GM19043 (cell line): ENCODE measurements at regions not wholly inside any gene's neighbourhood (a gene's known extent, or its start where the extent isn't known, plus 50 kb on each side); places are given as distances from the start of the nearest gene placed in this dataset.

Source experiments
- ATAC-seq: cut with Tn5 transposase; IDR thresholded peaks from one replicate; pipeline ENCODE4 v1.9.1; 2021; ENCODE audit warnings: low read depth; ENCODE audit not compliant: unreplicated experiment

DNA sequence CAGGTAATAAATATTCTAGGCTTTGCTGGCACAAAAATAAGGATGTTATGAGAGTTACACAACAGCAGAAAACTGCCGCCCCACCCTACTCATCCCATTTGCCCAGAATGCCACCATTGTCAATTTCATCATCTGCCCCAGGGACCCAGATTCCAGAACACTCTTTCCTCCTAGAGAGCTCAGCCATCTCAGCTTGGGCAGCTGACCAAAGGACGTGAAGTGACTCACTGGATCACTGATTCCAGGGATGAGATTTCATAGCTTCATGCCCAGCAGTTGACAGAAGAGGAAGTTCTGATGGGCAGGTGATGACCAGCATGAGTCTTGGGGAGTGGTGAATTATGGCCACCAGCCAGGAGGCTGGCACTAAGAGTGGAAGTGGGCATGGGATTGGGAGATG, 450.3 kb downstream of the RMST start:
- ATAC-seq: no peak

DNA sequence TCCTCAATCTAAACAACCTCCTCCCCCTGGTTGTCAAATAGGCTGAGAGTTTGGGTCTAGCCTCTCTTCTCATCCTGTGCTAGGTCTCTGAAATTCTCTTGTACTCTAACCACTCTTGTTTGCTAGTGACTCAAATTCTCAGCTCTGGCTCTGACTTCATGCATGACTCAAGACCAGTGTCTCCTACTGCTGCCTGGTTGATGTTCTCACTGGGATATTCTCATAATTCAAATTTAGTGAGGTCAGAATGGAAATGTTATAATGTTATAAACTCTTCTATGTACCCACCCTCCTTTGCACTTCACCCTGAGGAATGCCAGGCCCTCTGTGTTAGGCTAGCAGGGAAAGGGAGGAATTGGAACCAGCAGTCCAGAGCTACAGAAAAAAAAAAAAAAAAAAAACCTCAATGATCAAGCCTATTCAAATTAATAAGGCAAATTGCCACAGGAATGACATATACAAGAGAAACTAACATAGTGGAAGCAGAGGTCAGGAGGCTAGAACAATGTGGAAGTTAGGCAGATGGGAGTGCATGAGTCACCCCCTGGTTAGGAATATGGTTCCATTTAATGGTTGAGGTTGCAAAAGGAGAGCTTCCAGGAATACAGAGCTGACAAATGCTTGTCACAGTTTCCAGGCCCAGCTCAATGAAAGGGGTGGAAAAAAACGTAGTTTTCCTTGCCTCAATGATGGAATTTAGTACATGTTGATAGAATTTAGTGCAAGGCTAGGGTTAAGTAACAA, 459.5 kb downstream of the RMST start:
- ATAC-seq: no peak

DNA sequence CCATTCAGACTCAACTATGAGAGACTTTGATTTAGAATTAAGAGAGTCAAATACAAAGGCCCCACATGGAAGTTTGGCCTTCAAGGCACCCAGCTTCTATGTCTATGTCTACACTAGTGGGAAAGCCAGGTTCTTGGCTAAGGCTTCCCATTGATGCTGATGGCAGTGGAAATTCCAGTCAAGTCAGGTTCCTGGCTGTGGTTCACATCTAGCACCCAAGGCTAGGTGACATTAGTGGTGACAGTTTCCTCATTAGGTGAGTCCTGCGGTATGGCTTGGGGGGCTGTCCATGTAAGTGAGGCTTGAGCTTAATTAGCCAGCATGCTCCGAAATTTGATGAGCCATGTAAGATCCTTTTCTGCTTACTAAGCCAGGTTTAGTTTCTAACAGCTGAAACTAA, 460.9 kb downstream of the RMST start:
- no peak for ATAC-seq

DNA sequence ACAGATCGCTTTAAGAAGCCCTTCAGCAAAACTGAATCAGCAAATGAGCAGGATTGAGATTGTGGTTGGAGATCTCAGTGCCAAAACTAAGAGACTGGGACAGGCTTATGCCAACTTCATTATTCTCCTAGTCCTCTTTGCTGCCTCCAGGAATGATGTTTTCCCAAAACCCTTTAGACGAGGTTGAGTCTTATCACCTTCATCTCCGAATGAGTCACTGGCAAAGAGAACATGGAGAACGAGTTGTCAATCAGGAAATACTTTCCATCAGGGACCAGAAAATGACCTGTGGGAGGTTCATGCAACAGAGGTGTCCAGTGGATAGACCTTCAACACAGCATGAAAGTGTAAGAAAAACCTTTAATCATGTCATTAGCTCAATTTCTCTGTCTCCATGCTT, 461.5 kb downstream of the RMST start:
- ATAC-seq: no peak

DNA sequence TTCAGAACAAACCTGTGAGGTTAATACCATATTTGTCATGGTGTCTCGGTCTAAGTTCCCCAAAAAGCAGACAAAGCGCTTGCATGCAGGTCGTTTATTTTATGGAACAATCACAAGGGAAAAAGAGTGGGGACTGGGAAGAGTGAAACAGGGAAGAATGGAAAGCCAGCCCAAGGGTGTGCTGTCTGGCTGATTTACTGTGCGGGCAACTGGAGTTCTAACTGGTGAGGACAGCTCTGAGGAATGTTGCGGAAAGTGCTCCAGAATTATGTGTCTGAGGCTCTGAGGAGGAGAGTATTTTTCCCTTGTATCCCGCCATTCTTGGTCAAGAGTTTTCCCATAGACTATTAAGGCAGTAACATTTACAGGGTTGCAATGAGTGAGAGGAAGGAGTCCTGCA, 465.4 kb downstream of the RMST start:
- no peak for ATAC-seq

DNA sequence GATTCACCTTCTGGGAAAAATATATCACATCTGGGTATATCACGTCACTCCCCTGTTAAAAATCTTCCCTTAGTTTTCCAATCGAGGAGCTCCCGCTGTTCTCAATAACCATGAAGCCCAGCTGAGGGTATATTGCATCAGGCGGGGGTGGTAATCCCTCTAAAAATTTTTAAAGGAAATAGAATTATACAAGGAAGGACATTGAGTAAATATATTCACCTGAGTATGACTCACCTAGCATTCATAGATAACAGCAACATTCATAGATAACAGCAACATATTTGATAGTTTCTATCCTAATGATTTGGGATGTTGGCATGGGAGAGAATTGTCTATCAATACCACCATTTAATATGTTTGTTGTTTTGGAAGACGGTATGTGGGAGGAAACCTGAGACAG, 473.6 kb downstream of the RMST start:
- no peak for ATAC-seq

DNA sequence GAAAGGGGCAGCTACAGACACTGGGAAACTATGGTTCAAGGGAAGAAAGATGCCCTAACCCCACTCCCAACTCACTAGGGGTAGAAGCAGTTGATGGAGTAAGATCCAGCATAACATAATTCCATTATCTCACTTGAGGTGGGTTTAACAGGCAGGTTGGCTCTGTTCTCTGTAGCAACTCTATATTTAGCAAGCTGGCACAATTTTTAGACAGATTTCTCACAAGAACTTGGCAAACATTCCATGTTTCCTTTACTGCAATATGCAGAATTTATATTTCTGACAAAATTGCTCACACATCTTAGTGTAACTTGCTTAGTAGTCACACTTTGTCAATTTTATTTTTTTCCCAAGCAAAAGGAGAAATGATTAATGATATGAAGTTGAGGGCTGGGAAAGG, 475.4 kb downstream of the RMST start:
- no peak for ATAC-seq

DNA sequence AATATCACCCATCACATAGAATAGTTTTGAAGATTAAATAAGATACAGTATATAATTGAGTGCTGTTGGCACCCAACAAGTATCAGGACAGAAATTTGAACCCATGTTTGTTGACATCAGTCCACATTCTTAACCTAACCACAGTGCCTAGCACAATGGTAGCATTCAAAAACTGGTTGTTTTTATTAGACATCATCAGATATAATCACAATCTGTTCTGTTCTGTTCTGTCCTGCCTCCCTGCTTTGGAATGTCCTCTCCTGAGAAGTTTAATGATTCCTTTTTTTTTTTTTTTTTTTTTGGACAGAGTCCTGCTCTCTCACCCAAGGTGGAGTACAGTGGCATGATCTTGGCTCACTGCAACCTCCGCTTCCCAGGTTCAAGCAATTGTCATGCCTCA, 476.6 kb downstream of the RMST start:
- ATAC-seq: no peak

DNA sequence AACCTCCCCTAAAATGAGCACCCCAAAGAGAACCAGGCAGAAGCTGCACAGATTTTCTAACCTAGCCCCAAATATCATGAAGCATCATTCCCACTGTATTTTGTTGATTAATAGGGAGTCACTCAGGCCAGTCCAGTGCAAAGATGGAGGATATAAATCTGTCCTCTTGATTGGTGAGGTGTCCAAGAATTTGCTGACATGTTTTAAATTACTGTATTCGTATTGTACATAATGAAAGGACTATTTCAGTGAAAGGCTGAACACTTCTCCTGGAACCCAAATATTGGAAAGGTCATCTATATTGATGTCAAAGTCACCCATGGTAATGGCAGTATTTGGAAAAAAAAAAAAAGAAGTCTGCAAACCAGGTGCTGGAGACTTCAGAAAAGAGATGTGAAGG, 477.5 kb downstream of the RMST start:
- ATAC-seq: no peak

DNA sequence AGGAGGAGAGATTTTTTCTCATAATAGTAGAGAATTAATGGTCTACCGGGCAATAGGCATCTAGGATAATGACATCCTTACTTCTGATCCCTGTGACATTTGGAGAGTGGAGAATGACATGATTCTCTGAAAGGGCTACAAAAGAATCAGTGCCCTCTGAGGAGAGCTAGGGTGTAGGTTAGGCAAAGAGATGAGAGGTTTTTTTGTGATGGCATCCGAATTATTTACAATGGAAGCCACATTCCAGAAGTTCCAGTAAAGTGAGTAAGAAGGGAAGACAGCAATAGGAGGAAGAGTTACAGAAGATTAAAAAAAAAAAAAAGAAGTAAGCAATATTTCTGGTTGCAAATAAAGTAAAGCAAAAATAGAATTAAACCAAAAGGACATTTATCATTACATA, 478.0 kb downstream of the RMST start:
- no peak for ATAC-seq

DNA sequence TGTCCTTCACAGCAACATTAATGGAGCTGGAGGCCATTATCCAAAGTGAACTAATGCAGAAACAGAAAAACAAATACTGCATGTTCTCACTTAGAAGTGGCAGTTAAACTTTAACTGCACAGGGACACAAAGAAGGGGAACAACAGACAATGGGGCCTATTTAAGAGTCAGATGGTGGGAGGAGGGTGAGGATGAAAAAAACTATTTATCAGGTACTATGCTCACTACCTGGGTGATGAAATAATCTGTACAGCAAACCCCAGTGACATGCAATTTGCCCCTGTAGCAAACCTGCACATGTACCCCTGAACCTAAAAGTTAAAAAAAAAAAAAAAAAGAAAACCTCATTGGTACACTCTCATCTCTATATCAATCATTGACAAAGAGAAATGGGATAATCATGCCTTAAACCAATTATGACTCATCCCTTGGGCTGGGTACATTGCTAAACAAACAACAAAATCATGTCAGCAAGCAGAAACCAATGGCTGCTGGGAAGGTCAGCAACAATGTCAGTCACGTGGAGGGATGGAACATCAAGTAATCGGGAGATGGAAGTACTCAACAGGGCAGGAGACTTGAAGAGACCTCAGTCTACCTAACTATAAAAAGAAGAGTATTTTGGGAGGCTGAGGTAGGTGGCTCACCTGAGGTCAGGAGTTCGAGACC, 479.2 kb downstream of the RMST start:
- no peak for ATAC-seq

DNA sequence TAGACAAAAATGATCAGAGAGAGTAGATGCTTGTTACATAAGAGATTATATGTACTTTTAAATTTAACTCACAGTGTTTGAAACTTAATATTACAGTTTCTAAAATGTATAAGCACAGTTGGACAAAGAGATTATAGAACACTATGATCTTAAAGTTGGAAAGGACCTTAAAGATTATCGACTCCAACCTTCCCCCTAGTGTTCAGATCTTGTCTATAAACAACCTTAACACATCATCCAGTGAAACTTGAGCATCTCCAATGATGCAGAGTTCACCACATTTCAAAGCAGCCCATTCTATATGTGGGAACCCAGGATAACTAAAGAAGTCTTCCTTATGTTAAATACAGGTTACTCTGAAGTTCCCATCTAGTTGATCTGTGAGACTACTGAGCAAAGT, 480.8 kb downstream of the RMST start:
- ATAC-seq: no peak

DNA sequence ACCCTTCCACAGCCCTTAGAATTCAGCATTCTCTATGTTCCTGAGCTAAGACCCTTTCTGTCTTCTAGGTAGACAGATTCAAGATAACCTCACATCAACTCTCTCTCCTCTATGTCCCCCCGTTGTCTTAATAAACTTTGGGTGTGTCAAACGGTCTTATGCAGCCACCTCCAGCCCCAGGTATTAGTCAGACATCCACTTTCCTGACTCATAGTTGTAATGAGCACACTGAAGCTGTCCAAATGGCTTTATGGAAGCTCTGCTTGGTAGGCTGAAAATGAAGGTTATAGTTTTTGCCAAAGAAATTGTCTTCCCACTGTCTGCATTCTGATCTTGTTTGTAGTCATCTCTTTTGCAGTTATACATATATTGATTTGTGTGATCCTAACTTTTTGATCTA, 482.0 kb downstream of the RMST start:
- ATAC-seq: no peak

DNA sequence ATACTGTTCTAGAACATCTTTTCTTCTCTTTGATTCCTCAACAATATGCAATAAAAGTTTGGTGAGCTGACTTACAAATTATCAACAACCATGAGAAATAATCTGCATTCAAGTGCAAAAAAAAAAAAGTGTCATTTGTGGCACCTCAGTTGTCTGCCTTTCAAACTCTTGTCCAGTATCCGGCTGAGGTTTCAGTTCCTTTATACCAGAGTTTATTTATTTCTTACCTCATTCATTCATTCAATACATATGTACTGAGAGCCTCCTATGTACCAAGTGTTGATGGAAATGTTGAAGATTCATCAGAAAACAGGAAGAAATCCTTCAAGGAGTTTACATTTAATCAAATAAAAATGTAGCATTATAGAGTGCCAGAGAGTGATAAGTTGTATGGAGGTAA, 484.1 kb downstream of the RMST start:
- no peak for ATAC-seq

DNA sequence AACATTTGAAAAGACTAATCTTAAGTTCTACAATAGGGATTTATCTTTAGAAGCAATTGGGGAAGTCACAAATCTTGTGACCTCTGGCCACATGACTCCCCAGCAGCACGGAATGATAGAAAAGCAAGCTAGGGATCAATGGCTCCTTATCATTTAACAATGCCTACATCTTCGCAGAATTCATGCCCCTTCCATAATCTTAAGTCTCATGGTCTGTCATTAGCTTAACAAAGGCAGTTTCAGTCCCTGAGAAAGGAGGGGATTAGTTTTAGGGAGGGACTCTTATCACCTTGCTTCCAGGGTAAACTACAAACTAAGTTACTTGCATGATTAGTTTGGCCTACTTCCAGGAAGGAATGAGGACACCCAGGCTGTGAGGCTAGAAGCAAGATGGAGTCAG, 486.0 kb downstream of the RMST start:
- no peak for ATAC-seq

DNA sequence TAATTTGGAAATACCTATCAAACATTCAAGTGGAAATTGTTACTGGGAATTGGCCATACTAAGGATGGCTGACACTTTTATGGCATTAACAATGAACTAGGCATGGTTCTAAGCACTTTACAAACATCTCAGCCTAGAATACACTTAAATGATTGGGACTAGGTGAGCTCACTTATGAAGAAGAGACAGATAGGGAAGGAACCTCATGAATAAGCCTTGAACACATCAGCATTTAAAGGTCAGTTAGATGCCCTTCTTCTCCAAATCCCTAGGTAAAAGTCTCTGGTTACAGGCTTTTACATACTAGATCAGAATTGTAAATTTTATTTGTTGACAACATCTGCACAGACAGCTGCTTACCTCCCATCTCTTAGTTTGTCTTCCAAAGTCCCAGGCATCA, 488.6 kb downstream of the RMST start:
- no peak for ATAC-seq

DNA sequence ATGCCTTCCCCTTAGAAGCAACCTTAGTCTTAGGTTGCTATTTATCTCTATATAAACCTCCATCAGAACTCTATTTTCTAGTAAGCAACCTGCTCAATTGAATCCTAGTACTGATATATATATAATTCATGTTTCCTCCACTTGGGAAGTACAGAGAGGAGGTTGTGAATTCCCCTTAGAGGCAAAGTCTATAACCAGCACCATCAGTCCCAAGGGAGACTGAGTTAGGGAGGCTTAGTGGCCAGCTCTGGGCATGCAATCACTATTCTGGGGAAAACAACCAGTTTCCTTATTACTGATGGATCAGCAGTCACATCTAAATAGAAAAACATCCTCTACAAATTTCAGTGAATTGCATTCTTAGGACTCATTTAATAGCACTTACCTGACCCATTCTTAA, 489.1 kb downstream of the RMST start:
- ATAC-seq: no peak

DNA sequence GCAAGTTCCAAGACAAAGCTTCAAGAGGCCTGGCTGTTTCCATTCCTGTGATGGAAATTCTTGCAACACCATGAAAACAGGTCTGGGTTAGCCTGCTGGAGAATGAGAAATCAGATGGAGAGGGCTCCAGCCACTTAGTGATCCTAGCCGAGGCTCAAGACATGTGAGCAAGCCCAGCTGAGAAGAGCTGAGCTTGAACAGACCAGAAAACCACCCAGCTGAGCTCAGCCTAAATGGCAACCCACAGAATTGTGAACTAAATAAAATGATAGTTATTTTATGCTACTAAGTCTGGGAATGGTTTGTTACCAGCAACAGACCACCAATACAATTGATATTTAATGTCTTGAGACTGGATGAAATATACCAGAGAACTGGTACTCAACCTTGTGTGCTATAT, 494.5 kb downstream of the RMST start:
- ATAC-seq: no peak

DNA sequence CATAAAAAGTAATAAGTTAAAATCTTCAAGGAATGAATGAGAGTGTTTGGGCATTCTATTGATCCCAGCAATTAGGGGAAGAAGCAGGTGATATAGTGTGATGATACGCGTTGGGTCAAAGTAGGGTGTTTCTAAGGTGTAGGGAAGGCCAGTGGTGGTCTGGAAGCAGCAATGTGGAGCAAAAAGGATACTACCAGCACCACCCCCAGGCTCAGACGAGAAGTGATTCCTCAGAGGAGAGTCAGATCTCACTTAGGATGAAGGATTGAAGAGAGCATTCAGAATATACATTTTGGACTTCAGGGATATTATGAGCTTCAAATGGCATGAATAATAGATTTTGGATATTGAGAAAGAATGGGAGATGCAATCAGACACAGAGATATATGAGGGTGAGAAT, 497.6 kb downstream of the RMST start:
- no peak for ATAC-seq

DNA sequence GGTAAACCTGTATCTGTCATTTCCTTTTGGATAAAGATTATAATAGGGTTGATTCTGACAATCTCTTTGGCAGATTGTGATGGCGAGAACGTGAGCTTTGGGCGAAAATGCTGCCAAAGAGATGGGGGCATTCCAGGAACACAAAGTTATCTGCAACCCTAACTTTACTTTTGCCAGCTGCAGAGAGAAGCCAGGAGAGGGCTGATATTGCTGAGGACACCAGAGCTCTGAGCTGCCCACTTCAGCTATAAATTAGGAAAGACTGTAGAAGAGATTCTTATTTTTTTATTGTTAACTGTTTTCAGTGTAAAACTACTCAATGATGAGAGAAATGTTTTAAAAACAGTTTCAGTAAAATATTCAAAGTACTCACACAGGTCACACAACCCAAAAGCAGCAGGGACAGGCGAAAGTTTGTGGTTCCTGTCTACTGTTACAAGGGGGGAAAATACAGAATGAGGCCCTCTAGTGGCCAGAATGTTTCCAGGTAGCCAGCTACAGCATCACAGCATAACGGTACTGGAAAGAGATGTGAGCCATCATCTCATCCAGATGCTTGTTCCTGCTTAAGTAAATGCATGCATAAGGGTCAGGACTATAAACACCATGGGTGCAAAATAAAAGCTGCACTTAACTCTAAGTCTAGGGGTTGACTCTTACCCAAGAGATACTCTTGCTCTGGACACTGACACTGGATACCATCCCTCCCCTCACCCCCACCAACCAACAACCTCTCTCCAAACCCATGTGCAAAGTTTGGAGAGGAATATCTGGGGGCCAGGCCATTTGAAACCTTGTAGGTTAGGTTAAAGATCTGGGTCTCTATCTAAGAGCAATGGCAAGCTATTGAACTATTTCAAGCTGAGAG, 498.4 kb downstream of the RMST start:
- ATAC-seq: peak; percentile 77

DNA sequence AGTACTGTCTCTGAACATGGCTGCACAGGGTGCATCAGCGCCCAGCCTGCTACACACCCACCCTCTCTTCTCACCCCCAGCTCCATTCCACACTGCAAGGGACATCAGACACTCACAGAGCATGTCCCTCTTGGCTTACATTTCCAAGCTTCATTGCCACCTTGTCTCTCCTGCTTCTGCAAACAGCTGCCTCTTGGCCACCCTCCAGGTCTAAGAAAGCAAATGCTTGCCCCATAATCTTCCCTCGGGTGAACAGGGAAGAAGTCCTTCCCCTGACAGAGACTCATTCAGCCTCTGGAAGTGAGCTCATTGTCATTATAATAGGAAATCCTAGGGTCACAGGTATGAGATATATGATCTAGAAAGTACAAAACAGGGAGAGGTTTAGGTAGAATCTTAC, 505.2 kb downstream of the RMST start:
- ATAC-seq: no peak
